ENCODE measurements at regions not wholly inside any gene's neighbourhood (a gene's known extent, or its start where the extent isn't known, plus 50 kb on each side); places are given as distances from the start of the nearest gene placed in this dataset.

- TF ChIP-seq EZH2 (IDR thresholded peaks at IDR 0.05) (no peak), CTCF (IDR thresholded peaks at IDR 0.05) (no peak), EZH2phosphoT487 (IDR thresholded peaks at IDR 0.05) (no peak)
Observed at GRCh38 chr7:84701524-84702306, 485.1 kb downstream of the SEMA3D start.

Data from neural progenitor cell (in vitro differentiated cells).